Hematopoietic multipotent progenitor cell treated with erythropoietin and hydrocortisone succinate and interleukin-3 and kit ligand, for 8 days (in vitro differentiated cells): ENCODE measurements at regions not wholly inside any gene's neighbourhood (a gene's known extent, or its start where the extent isn't known, plus 50 kb on each side); places are given as distances from the start of the nearest gene placed in this dataset.
A peak's percentile ranks its signal among the peaks of the same experiment; 100 is the strongest.

Source experiments
- DNase-seq: peaks from one replicate; pipeline ENCODE4 v3.0.0-alpha.2; 2015

DNA sequence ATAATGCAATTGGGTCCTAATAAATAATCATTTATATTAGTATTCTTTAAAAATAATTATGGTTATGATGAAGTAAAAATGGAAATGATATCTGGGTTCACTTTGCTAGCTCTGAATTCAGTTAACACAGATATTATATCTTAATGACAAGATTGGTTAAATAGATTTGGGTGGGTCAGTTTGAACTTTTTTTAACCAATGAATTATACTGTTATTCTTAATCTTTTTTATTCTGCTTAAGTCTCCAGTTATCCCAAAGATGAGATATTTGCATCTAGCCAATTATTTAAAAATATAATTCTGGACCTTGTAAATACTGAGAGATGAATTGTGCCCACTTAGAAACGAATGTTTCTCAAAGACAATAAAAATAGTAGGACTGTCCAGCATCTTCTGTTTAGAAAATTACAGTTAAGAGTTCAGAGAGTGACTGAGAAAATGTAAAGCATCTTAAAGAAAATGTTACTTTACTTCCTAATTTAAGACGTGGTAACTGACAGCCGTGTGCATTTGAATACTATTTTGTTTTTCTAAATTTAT lies 345.2 kb downstream of the USP25 start:
- no peak for DNase-seq

DNA sequence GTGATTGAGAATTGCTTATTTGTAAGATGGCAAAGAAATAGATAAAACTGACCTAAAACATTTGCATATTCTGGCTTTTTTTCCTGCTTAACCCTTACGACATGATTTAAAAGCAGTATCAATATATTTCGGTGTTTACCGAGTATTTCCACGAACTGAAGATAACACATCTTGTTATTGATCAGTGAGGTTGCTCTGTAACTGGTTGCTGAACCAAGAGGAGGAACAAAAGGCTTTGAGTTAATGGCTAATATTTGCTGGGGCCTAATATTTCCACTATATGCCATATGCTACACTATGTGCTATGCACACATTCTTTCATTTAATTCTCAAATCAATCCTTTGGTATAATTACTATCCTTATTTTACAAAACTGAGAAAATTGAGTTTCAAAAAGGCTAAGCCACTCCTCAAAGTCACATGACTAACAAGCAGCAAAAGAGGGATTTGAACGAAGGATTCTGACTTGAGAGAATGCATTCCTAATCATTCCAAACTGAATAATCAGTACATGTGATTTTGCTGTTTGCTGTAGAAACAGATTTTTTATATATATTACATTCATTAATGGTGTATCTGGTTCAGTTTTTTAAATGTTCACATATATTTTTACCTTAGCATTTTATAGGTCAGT lies 346.0 kb downstream of the USP25 start:
- DNase-seq: no peak

DNA sequence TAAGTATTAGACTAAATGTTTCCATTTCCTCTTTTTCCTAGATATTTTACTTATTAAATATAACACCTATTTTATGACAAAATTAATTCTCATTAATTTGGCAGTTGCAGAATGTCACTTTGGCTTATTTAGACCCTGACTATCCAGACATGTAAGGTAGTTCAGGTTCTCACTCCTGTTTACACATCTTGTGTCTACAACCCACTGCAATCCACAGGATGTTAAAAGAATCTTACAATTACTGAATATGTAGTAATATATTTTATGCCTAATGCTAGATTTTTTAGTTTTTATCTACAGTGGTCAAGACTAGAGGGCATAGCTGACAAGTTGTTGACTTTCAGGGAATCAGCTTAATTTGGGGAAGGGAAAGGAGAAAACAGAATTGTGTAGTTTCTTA lies 346.7 kb downstream of the USP25 start:
- no peak for DNase-seq

DNA sequence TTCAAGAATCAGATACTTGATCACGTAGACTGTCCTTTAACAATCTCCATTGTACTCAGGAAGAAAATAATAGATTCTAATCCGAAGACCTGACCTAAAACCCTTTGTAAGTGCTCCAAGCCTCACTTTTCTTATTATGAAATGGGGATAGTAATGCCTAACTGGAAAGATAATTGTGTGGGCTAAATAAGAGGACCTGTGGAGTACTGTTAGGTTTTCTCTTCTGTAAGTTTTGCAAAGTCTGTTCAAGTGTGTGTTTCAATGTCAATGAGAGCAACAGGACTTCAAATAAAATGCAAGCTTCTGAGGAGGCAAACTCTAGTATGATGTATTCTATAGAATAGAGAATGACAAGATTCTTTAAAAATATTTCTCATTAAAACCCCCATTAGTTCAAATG lies 348.6 kb downstream of the USP25 start:
- DNase-seq: no peak

DNA sequence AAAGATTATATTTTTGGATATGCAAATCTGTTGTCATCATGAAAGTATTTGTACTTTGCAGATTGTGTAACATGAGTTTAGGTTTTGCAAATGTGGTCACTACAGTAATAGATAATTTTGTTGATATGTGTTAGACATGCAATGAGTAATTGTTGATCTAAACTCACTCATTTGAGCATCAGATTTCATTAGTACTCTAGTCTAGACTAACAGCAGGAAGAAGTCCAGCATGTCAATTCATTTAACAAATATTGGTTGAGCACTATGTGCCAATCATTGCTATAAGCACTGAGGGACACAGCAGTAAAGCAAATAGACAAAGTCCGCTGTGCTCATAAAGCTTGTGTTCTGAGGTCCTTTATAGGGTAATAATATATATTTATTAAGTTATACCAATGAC lies 350.0 kb downstream of the USP25 start:
- DNase-seq: no peak

DNA sequence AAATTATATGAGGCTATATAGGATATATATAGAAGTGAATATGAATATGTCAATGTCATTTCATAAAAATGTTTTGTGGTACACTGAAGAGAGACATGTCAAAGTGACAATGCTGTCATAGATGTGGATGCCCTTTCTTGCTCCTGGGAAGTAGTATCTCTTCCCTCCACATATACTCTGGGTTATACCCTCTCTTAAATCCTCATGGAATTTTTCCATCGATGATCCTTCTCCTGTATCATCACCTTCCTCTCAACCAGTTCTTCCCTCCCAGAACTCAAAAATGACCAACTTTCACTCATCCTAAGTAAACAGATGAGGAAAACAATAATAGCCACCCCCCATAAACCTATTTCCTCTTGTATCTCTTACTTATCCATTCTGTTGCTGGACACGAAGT lies 351.5 kb downstream of the USP25 start:
- no peak for DNase-seq

DNA sequence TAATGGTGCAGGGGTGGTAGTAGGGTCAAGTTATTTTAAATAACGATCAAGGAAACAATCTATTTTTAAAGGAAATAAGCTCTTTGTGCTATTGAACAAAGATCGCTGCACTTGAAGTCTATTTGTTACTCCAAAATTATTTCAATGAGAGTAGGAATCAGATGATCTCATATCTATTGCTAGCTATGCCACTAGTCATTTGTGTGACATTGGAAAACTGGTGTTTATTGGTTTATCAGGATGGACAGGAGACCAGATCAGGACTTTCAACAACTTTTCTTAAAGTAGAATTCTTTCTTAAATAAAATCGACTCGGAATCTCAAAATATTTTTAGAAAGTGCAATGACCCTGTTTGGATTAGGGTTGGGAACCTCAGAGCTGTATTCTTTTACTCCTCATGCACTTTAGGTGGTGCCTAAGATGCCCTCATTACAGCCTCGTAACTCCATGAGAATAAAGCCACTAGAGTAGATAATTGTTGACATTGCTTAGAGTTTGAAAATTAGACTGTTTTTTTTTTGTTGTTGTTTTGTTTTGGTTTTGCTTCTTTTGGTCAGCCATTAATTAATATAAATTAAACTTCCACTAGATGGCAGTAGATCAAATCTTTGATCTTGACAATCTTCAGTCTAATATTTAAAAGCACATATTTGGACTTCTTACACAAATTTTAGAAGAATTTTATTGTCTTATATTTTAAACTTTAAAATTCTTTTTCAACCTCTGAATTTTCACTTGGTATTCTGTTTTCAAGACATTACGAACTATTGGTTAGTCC lies 352.4 kb downstream of the USP25 start:
- peak; percentile 47 for DNase-seq

DNA sequence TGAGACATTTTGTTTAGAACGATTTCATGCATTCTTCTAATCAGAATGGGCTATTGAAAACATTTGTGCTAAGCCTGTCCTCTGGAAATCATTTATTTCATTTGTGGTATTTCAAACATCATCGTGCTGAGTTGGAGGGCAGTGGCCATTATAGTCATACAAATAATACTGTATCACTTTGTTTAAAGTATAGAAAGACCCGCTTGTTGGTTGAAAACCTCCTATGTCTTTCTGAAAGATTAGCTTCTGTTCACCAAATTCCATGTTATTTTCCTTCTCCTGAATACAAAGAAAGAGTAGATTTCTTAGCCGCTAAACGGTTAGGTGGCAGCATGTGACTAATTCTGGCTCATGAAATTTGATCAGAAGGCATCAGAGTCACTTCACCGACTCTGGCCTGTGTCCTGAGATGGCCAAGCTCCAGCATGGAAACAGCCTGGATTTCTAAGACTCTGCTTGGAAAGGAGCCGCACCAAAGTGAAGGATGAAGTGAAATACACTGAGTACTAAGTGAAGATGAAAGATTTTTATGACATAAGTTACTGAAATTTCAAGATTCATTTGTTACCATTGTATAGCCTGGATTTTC lies 355.1 kb downstream of the USP25 start:
- DNase-seq: no peak

DNA sequence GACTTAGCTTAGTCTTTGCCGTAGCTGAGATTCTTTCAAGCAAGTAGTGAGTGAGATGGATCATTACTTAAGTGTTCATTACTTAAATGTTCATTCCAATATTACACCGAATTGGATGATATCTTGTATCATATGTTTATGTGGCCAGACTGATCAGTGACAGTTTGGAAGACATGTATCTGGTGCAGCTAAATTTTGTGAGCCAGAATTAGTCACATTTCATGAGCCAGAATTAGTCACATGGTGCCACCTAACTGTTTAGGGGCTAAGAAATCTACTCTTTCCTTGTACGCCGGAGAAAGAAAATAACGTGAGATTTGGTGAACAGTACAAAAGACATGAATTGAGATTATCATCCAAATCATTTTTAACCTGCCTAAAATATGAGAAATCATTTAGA lies 355.6 kb downstream of the USP25 start:
- no peak for DNase-seq

DNA sequence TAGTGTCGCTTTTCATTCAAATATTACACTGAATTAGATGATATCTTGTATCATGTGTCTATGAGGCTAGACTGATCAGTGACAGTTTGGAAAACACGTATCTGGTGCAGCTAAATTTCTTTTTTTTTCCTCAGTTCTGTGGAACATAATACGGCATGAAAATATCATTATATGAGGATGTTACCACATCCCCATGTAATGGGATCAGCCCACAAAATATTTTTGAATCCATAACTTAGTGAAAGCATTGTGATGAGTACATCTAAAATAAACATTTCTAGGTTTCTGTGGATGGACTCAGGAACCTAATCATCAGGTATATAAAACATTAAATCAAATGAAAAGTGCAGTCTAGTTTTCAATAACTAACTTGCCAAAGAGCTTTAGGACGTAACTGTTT lies 356.3 kb downstream of the USP25 start:
- no peak for DNase-seq

DNA sequence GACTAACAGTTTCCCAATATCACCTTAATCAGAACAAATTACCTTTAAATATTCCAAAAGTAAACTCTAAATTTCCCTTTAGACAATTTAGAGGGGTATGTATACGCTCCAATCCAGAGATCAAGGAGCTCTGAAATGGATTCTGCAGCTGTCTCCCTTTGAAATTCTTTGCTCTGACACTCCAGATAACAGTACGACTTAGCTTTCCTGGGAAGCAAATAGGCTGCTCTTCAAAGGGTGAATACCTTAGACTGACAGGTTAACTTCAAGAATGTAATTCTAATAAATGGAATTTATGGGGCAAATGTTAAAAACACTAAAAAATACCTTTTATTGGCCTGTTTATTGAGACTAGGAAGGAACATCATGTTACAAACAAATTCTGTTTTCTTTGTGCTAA lies 357.2 kb downstream of the USP25 start:
- DNase-seq: no peak

DNA sequence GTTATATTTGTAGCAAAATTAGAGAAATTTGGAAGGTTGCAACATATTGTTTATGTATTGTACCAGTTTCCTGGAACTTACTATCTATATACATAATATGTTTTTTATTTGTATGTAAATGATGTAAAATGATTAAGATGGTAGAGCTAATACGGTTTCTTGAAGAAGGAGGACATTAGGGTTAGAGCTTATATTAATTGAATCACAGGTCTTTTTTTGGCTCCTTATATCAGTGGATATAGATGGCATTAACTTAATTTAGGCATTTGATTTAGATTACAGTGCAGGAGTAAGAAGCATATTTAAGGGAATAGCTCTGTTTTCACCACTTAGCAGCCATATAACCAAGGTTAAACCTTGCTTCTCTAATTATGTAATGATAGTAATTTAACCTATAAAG lies 357.7 kb downstream of the USP25 start:
- DNase-seq: no peak

DNA sequence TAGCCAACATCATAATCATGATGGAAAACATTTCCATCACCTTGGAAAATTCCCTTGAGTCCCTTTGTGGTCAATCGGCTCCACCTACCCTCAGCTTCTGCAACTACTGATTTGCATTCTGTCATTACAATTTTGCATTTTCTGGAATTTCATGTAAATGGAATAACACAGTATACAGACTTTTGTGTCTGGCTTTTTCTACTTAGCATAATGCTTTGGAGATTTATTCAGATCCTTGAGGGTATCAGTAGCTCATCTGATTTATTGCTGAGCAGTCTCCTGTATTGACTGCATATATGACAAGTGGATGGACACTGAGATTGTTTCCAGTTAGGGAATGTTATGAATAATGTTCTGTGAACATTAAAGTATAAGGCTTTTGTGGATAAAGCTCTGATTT lies 358.3 kb downstream of the USP25 start:
- no peak for DNase-seq

DNA sequence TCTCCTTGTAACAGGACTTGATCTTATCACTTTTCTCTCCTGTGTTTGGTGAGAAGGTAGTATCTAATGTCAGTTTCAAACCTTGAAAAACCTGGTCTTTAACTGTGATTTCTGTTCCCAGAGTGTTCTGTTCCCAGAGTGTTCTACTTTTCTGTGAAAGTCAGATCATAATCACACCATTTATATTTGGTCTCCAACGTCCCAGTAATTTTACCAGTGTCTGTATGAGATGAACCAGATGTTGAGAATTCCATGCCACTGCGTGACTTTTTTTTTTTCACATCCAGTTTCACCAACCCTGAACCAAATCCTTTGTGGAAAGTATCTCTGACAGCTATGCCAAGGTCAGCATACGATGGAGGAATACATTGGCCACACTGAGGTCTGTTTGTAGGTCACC lies 365.2 kb downstream of the USP25 start:
- DNase-seq: no peak

DNA sequence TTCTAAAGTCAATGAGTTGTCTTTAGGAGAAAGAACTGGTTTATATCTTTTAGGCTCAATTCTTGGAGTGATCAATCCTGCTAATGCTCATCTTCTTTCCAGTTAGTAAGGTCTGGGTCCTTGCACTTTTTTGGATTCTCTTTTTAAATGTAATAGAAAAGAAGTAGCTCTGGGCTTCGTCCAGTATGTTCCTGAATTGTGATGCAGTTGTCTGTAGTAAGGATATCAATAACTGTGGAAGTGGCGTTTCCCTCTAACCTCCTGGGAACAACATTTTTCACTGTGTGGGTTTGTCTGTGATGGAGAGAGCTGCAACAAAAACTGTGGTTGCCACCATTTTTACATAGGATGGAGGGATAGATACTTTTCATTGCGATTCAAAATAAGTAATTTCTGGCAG lies 367.2 kb downstream of the USP25 start:
- no peak for DNase-seq

DNA sequence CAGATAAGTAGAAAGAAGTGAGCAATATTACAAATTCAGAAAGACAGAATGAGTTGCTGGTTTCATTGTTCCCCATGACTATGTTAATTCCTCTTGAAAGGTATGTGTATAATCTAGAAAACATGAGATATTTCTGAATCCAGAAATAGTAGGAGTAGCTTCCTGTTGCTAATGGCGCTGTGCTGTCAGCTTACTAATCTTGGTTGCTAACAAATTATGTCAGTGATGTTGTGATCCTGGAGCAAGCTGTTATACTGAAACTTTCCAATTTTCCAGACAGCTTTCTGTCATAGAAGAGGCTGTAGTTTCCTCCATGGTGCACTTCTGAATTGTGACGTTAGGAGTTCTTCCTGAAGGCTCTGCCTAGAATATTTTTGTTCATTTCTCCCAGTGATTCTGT lies 372.3 kb downstream of the USP25 start:
- DNase-seq: no peak

DNA sequence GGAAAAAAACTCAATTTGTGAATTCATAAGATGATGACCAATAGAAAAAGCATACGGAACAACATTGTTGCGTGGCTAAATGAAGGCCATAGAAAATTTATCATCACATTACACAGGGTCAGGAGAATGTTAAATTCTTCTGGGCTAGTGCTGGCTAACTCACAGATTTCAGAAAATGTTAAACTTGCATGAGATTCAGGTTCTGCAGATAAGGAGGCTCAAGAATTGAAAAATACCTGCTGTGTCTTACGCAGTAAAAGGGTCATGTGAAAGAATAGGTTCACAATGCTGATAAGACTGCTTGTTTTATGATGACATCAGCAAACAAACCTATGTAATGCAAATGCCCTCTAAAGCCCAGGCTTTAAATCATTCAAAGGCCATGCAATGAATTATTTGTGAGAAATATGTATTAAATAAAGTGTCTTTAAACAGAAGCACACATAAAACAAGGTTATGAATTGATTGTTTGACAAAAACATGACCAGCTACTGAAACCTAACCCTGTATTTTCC lies 378.8 kb downstream of the USP25 start:
- DNase-seq: no peak

DNA sequence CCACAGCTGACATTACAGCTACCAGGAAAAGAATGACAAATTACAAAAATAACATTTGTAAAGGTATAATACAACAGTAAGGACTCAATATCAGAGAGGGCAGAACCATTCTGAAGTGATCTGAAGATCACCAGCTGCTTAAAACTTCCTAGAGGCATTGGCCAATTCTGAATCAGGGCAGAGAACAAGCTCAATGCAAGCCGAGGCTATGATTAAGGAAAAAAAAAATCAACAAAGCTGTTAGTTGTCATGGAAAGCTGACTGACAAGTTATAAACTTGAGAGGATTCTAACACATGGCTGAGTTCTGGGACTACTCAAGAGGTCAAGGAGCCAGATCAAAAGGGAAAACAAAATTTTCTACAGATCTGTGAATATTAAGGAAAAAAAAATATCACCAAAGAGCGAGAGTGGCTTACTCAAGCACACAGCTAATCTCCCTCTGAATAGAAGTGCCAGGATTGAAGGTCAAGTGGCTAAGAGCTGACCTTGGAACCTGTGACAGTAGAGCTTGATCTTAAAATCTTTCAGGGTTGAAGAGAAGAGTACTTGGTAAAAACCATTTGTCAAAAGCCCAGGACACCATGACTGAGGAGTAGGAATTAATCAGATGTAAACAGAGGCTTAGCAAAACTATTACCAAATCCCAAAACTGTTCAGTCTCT lies 383.4 kb downstream of the USP25 start:
- DNase-seq: no peak

DNA sequence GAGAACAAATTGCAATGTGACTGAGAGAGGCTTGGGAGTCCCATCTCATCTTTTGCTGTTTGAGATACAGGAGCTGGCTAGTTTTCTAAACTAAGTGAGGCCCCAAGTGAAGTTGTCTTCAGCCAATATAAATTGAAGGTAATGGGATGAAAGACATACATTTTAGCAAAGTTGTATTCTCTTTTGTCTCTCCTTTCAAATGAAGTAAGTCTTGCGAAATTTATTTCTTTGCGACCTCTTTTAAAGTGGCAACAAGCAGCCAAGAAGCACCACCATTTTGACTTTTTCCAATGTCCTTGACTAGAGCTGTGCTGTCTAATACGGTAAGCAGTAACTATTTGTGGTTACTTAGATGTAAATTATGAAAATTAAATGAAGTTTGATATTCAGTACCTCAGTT lies 385.7 kb downstream of the USP25 start:
- DNase-seq: no peak

DNA sequence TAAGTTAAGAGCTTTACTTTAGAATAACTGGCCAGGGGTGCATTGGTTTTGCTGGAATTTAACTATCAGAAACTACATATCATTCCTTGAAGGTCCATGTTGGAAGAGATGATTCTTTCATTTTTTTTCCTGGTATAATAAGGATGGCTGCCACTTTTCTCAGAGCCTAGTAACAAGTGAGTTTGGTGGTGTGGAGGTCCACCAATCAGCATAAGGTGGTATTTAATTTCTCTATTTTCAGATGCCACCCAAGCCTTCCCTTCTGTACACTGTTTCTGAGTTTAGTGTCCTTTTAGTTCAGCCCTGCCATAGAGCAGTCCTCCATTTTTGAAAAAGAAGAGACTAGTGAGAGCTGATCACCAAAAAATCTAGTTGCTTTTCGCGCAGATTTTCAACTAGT lies 386.3 kb downstream of the USP25 start:
- no peak for DNase-seq

DNA sequence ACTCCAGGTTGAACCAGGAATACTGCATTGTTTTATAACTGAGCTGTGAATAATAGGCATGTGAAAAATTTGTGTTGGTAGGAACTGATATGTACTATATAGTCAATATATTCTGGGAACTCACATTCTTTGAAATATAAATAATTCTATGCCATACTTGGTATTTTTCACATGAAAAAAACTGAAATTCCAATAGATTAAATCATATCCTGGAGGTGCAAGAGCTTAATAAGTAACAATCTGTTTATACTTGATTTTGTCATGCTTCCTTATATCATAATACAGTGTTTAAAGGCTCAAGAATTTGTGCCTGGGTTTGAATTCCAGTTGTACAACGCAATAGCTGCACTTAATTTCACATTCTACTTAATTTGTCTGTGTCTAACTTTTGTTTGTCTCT lies 387.0 kb downstream of the USP25 start:
- no peak for DNase-seq

DNA sequence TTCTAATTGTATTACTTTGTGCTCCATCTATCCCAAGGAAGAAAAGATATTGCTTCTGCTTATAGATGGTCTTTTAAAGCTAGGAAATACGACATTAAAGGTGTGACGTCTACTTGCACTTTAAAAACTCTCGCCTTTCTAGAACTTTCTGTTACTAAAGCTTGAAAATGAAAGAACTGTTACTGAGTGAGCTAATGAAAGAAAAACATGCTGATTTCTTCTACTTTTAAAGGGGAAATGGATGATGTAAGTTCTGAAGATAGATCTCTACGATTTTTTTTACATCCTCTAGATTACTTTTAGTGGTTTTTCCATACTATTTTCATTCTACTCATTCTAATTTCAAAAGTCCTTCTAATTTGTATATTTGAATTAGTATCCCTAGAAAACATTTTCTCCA lies 387.5 kb downstream of the USP25 start:
- no peak for DNase-seq

DNA sequence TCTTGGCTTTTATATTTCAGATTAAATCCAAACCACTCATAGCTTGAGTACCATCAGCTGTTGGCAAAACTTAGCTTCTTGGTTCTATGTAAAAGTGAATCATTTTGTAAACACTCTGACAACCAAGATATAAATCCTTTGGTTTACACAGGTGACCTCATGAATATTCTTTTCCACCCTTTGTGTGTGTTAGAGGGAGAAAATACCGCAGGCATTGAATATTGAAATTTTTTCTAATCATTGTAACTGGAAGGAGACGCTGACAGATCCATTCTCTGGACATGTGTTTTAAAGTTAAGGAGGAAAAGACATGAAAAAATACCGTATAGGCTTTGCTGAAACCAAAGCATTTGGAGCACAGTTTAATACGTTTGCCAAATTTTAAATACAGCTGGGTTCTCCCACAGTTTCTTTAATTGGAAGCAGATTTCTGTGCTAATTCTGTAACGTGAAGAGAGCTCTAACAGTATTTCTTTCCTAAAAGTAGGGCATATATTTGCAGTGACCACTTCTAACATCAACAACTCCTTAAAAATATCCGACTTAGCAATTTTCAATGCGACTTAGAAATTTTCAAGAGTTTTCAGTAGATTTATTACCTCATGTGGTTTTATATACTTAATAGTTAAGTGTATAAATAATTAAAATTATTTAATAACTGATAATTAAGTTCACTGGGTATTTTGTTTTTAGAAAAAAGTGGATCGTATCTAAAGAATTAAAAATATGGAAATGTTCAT lies 388.2 kb downstream of the USP25 start:
- DNase-seq: no peak
